ENCODE measurements at regions not wholly inside any gene's neighbourhood (a gene's known extent, or its start where the extent isn't known, plus 50 kb on each side); places are given as distances from the start of the nearest gene placed in this dataset.
"Not testable (repeated sequence)": the region's sequence is repeated elsewhere in the genome, so short reads cannot be mapped to it uniquely, and the experiment has no call there.

GRCh38 chr1:191074881-191075280 is 597.2 kb upstream of the BRINP3 start:
- H3K4me1 ChIP-seq (ENCODE audit: control insufficient read depth in 2 of 2, insufficient read depth in 1 of 2, low read depth in 1 of 2, low read length in 2 of 2) = no peaks in the 10 kb centered on the region
- H3K27ac ChIP-seq (replicated peaks; ENCODE audit: low read length) = no peak overlapping the region
- no peak overlapping the region for H3K23ac ChIP-seq (ENCODE audit: low read depth, low read length, poor library complexity)
- H3K4me2 ChIP-seq (ENCODE audit: insufficient read depth, low read length, poor library complexity, severe bottlenecking) = no peak overlapping the region
- H3K36me3 ChIP-seq (replicated peaks in 1 of 2; ENCODE audit: control insufficient read depth in 2 of 2, insufficient read depth in 2 of 2, low read length in 2 of 2) = no peaks in the 10 kb centered on the region
- no peak overlapping the region for H2AK5ac ChIP-seq (ENCODE audit: low read depth, low read length)
- H4K8ac ChIP-seq (ENCODE audit: low read depth, low read length) = no peak overlapping the region
- no peak overlapping the region for H3K9ac ChIP-seq (ENCODE audit: low read depth, low read length, poor library complexity)
- H2AFZ ChIP-seq (ENCODE audit: low read length) = no peak overlapping the region
- H3K9me3 ChIP-seq (replicated peaks in 1 of 2; ENCODE audit: control insufficient read depth in 2 of 2, insufficient read depth in 1 of 2, low read depth in 1 of 2, low read length in 2 of 2) = no peaks in the 10 kb centered on the region
- no peak overlapping the region for H2BK5ac ChIP-seq (ENCODE audit: low read length)
- DNase-seq (ENCODE audit: low spot score) = no peak
- H3K4me3 ChIP-seq (ENCODE audit: low read length in 2 of 2) = no peak overlapping the region
- H3K27me3 ChIP-seq (ENCODE audit: control insufficient read depth in 3 of 3, insufficient read depth in 3 of 3, low read depth in 1 of 3, low read length in 3 of 3) = no peaks in the 10 kb centered on the region
- H2BK120ac ChIP-seq (ENCODE audit: low read depth, low read length) = no peak overlapping the region
- H3K14ac ChIP-seq (ENCODE audit: low read length) = no peak overlapping the region
- no peak overlapping the region for H3K4ac ChIP-seq (ENCODE audit: low read length)
- no peak overlapping the region for H2BK15ac ChIP-seq (ENCODE audit: low read length)
- H4K91ac ChIP-seq (ENCODE audit: low read depth, low read length, poor library complexity) = no peak overlapping the region
- H3K18ac ChIP-seq (ENCODE audit: low read length) = no peak overlapping the region
- H2BK12ac ChIP-seq (ENCODE audit: low read length) = no peak overlapping the region
- H3K79me1 ChIP-seq (ENCODE audit: low read depth, low read length) = no peaks in the 10 kb centered on the region

GRCh38 chr1:191083090-191083489 is 605.4 kb upstream of the BRINP3 start:
- DNase-seq (ENCODE audit: low spot score); H3K4me2 ChIP-seq (ENCODE audit: insufficient read depth, low read length, poor library complexity, severe bottlenecking); H3K23ac ChIP-seq (ENCODE audit: low read depth, low read length, poor library complexity); H3K18ac ChIP-seq (ENCODE audit: low read length); H4K91ac ChIP-seq (ENCODE audit: low read depth, low read length, poor library complexity); H4K8ac ChIP-seq (ENCODE audit: low read depth, low read length); H2BK120ac ChIP-seq (ENCODE audit: low read depth, low read length); H2BK15ac ChIP-seq (ENCODE audit: low read length); H3K9me3 ChIP-seq (replicated peaks in 1 of 2; ENCODE audit: control insufficient read depth in 2 of 2, insufficient read depth in 1 of 2, low read depth in 1 of 2, low read length in 2 of 2); H3K4me3 ChIP-seq (ENCODE audit: low read length in 2 of 2); H3K9ac ChIP-seq (ENCODE audit: low read depth, low read length, poor library complexity); H3K14ac ChIP-seq (ENCODE audit: low read length); H2BK12ac ChIP-seq (ENCODE audit: low read length); H3K27me3 ChIP-seq (ENCODE audit: control insufficient read depth in 3 of 3, insufficient read depth in 3 of 3, low read depth in 1 of 3, low read length in 3 of 3); H3K27ac ChIP-seq (replicated peaks; ENCODE audit: low read length); H3K36me3 ChIP-seq (replicated peaks in 1 of 2; ENCODE audit: control insufficient read depth in 2 of 2, insufficient read depth in 2 of 2, low read length in 2 of 2); H2BK5ac ChIP-seq (ENCODE audit: low read length); H3K79me1 ChIP-seq (ENCODE audit: low read depth, low read length); H2AK5ac ChIP-seq (ENCODE audit: low read depth, low read length); H3K4ac ChIP-seq (ENCODE audit: low read length); H3K4me1 ChIP-seq (ENCODE audit: control insufficient read depth in 2 of 2, insufficient read depth in 1 of 2, low read depth in 1 of 2, low read length in 2 of 2); H2AFZ ChIP-seq (ENCODE audit: low read length): not testable (repeated sequence)
- no CpG with 5 or more reads among the region's 2 CpGs for WGBS, 2 donors (ENCODE audit: extremely low coverage in 2 of 2, insufficient read length in 2 of 2, insufficient replicate concordance in 1 of 2)

DNA sequence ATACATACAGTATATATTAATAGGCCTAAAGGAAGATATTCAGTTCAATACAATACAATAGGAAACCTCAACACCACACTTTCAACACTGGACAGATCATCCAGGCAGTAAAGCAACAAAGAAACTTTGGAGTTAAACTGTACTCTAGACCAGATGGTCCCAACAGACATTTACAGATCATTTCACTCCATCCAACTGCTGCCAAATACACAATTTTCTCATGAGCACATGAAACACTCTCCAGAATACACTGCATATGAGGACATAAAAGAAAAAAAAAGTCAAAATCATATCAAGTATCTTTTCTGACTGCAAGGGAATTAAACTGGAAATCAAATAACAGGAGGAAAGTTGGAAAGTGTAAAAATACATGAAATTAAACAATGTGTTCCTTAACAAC is 607.5 kb upstream of the BRINP3 start:
- Histone ChIP-seq H3K9me3 (replicated peaks in 1 of 2; ENCODE audit: control insufficient read depth in 2 of 2, insufficient read depth in 1 of 2, low read depth in 1 of 2, low read length in 2 of 2) (no peaks in the 10 kb centered on the region), H2BK12ac (ENCODE audit: low read length) (no peak overlapping the region), H2BK15ac (ENCODE audit: low read length) (no peak overlapping the region), H3K14ac (ENCODE audit: low read length) (no peak overlapping the region), H2BK5ac (ENCODE audit: low read length) (no peak overlapping the region), H2AK5ac (ENCODE audit: low read depth, low read length) (no peak overlapping the region), H3K4ac (ENCODE audit: low read length) (no peak overlapping the region), H3K79me1 (ENCODE audit: low read depth, low read length) (no peaks in the 10 kb centered on the region), H4K8ac (ENCODE audit: low read depth, low read length) (no peak overlapping the region), H3K4me3 (ENCODE audit: low read length in 2 of 2) (no peak overlapping the region), H3K36me3 (replicated peaks in 1 of 2; ENCODE audit: control insufficient read depth in 2 of 2, insufficient read depth in 2 of 2, low read length in 2 of 2) (no peaks in the 10 kb centered on the region), H2AFZ (ENCODE audit: low read length) (no peak overlapping the region), H3K27me3 (ENCODE audit: control insufficient read depth in 3 of 3, insufficient read depth in 3 of 3, low read depth in 1 of 3, low read length in 3 of 3) (no peaks in the 10 kb centered on the region), H3K23ac (ENCODE audit: low read depth, low read length, poor library complexity) (no peak overlapping the region), H2BK120ac (ENCODE audit: low read depth, low read length) (no peak overlapping the region), H3K18ac (ENCODE audit: low read length) (no peak overlapping the region), H4K91ac (ENCODE audit: low read depth, low read length, poor library complexity) (no peak overlapping the region), H3K9ac (ENCODE audit: low read depth, low read length, poor library complexity) (no peak overlapping the region), H3K27ac (replicated peaks; ENCODE audit: low read length) (no peak overlapping the region), H3K4me1 (ENCODE audit: control insufficient read depth in 2 of 2, insufficient read depth in 1 of 2, low read depth in 1 of 2, low read length in 2 of 2) (no peaks in the 10 kb centered on the region), H3K4me2 (ENCODE audit: insufficient read depth, low read length, poor library complexity, severe bottlenecking) (no peak overlapping the region)
- no peak for DNase-seq (ENCODE audit: low spot score)

DNA sequence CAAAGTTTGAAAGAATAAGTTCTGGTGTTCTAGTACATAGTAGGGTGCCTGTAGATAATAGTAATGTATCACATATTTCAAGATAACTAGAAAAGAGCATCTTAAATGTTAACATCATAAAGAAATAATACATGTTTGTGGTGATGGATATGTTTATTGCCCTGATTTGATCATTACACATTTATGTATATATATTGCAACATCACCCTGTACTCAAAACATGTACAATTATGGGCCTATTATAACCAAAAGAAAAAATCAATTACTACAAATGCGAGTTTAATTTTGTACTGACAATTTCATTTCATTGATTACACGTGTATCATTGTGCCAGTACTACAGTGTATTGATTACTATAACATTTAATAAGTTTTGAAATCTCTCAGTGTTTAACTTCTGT is 609.2 kb upstream of the BRINP3 start:
- H3K27me3 ChIP-seq (ENCODE audit: control insufficient read depth in 3 of 3, insufficient read depth in 3 of 3, low read depth in 1 of 3, low read length in 3 of 3) = no peaks in the 10 kb centered on the region
- no peak overlapping the region for H3K27ac ChIP-seq (replicated peaks; ENCODE audit: low read length)
- H2BK120ac ChIP-seq (ENCODE audit: low read depth, low read length) = no peak overlapping the region
- no peak overlapping the region for H3K9ac ChIP-seq (ENCODE audit: low read depth, low read length, poor library complexity)
- WGBS, 2 donors (ENCODE audit: extremely low coverage in 2 of 2, insufficient read length in 2 of 2, insufficient replicate concordance in 1 of 2) = no CpG with 5 or more reads among the region's 2 CpGs
- no peak overlapping the region for H2BK5ac ChIP-seq (ENCODE audit: low read length)
- H3K9me3 ChIP-seq (replicated peaks in 1 of 2; ENCODE audit: control insufficient read depth in 2 of 2, insufficient read depth in 1 of 2, low read depth in 1 of 2, low read length in 2 of 2) = no peaks in the 10 kb centered on the region
- H2BK15ac ChIP-seq (ENCODE audit: low read length) = no peak overlapping the region
- H3K79me1 ChIP-seq (ENCODE audit: low read depth, low read length) = no peaks in the 10 kb centered on the region
- no peak overlapping the region for H4K8ac ChIP-seq (ENCODE audit: low read depth, low read length)
- H3K18ac ChIP-seq (ENCODE audit: low read length) = no peak overlapping the region
- H4K91ac ChIP-seq (ENCODE audit: low read depth, low read length, poor library complexity) = no peak overlapping the region
- no peak overlapping the region for H3K14ac ChIP-seq (ENCODE audit: low read length)
- no peak overlapping the region for H3K23ac ChIP-seq (ENCODE audit: low read depth, low read length, poor library complexity)
- no peak overlapping the region for H3K4me3 ChIP-seq (ENCODE audit: low read length in 2 of 2)
- no peak overlapping the region for H2BK12ac ChIP-seq (ENCODE audit: low read length)
- no peak overlapping the region for H2AK5ac ChIP-seq (ENCODE audit: low read depth, low read length)
- no peaks in the 10 kb centered on the region for H3K36me3 ChIP-seq (replicated peaks in 1 of 2; ENCODE audit: control insufficient read depth in 2 of 2, insufficient read depth in 2 of 2, low read length in 2 of 2)
- H3K4me2 ChIP-seq (ENCODE audit: insufficient read depth, low read length, poor library complexity, severe bottlenecking) = no peak overlapping the region
- H2AFZ ChIP-seq (ENCODE audit: low read length) = no peak overlapping the region
- H3K4me1 ChIP-seq (ENCODE audit: control insufficient read depth in 2 of 2, insufficient read depth in 1 of 2, low read depth in 1 of 2, low read length in 2 of 2) = no peaks in the 10 kb centered on the region
- H3K4ac ChIP-seq (ENCODE audit: low read length) = no peak overlapping the region
- no peak for DNase-seq (ENCODE audit: low spot score)

All from neuronal stem cell (in vitro differentiated cells).